GM23338 (cell line): ENCODE measurements at regions not wholly inside any gene's neighbourhood (a gene's known extent, or its start where the extent isn't known, plus 50 kb on each side); places are given as distances from the start of the nearest gene placed in this dataset.

Experiments used
- ATAC-seq: fragments of 200-7000 bp; cut with Tn5 transposase; 3 replicates; pipeline ENCODE4 v1.9.1; 2020
- DNase-seq: peaks from one replicate; pipeline ENCODE4 v3.0.0-alpha.2; 2015; ENCODE audit warnings: low spot score
- H2AFZ ChIP-seq: fragments of 200-600 bp; sonication (generic); 2 replicates; pipeline ENCODE4 v1.8.0; 2016; ENCODE audit warnings: antibody characterized with exemption, mild to moderate bottlenecking, moderate library complexity
- H3F3A ChIP-seq: fragments of 200-600 bp; sonication (generic); replicated peaks from 2 replicates; pipeline ENCODE4 v1.8.0; 2017; ENCODE audit warnings: antibody characterized with exemption, mixed run types, low read depth
- H3K27ac ChIP-seq: fragments of 200-600 bp; sonication (generic); 2 replicates; pipeline ENCODE4 v1.6.1; 2016; ENCODE audit warnings: low read depth
- H3K27me3 ChIP-seq: fragments of 200-600 bp; sonication (generic); 2 replicates; pipeline ENCODE4 v1.8.0; 2016; ENCODE audit warnings: mild to moderate bottlenecking, mixed run types, moderate library complexity; ENCODE audit not compliant: insufficient read depth
- H3K36me3 ChIP-seq: fragments of 200-600 bp; sonication (generic); 2 replicates; pipeline ENCODE4 v1.8.0; 2016; ENCODE audit warnings: mild to moderate bottlenecking; ENCODE audit not compliant: insufficient read depth
- H3K4me1 ChIP-seq: fragments of 200-600 bp; sonication (generic); 2 replicates; pipeline ENCODE4 v1.8.0; 2016; ENCODE audit warnings: mild to moderate bottlenecking, moderate library complexity; ENCODE audit not compliant: insufficient read depth
- H3K4me2 ChIP-seq: fragments of 200-600 bp; sonication (generic); 2 replicates; pipeline ENCODE4 v1.7.1; 2017; ENCODE audit warnings: mixed run types
- H3K4me3 ChIP-seq: fragments of 200-600 bp; sonication (generic); 2 replicates; pipeline ENCODE4 v1.6.1; 2016; ENCODE audit warnings: mixed run types
- H3K79me2 ChIP-seq: fragments of 200-600 bp; sonication (generic); replicated peaks from 2 replicates; pipeline ENCODE4 v1.8.0; 2017; ENCODE audit warnings: mild to moderate bottlenecking; ENCODE audit not compliant: insufficient read depth
- H3K9me2 ChIP-seq: fragments of 200-600 bp; sonication (generic); 2 replicates; pipeline ENCODE4 v1.8.0; 2017; ENCODE audit not compliant: insufficient read depth
- H4K20me1 ChIP-seq: fragments of 200-600 bp; sonication (generic); replicated peaks from 2 replicates; pipeline ENCODE4 v1.8.0; 2017; ENCODE audit warnings: mild to moderate bottlenecking; ENCODE audit not compliant: insufficient read depth
- H3K27ac Mint-ChIP-seq: 2 replicates; pipeline ENCODE4 v1.8.0; 2020; ENCODE audit warnings: inconsistent platforms, mild to moderate bottlenecking, moderate library complexity, mixed read lengths
- H3K27me3 Mint-ChIP-seq: 3 replicates; pipeline ENCODE4 v1.8.0; 2022; ENCODE audit warnings: low read depth, mild to moderate bottlenecking, moderate library complexity, mixed read lengths, inconsistent platforms; ENCODE audit not compliant: insufficient read depth, poor library complexity
- H3K36me3 Mint-ChIP-seq: 3 replicates; pipeline ENCODE4 v1.8.0; 2021; ENCODE audit warnings: low read depth, mild to moderate bottlenecking, inconsistent platforms, moderate library complexity, mixed read lengths
- H3K4me1 Mint-ChIP-seq: 3 replicates; pipeline ENCODE4 v1.8.0; 2020; ENCODE audit warnings: mild to moderate bottlenecking, inconsistent platforms, mixed read lengths
- H3K4me3 Mint-ChIP-seq: 3 replicates; pipeline ENCODE4 v1.8.0; 2021; ENCODE audit warnings: moderate library complexity, mild to moderate bottlenecking, inconsistent platforms, mixed read lengths
- H3K9me3 Mint-ChIP-seq: 3 replicates; pipeline ENCODE4 v1.8.0; 2020; ENCODE audit warnings: moderate library complexity, mild to moderate bottlenecking, inconsistent platforms, mixed read lengths
- CREB1 ChIP-seq: fragments of 250-450 bp; sonication (Bioruptor Pico); IDR thresholded peaks from 2 replicates; pipeline ENCODE4 v1.5.0; 2020; ENCODE audit warnings: low read depth, mild to moderate bottlenecking, moderate library complexity
- CTCF ChIP-seq, 2 experiments: fragments of 200-600 bp in 1 of 2; sonication (generic) in 1 of 2; conservative IDR thresholded peaks; 2 replicates each; pipeline versions ENCODE4 v1.5.1 to v1.6.1; 2016 to 2017; ENCODE audit warnings: antibody characterized with exemption in 2 of 2, low read depth in 2 of 2, mild to moderate bottlenecking in 2 of 2, moderate library complexity in 1 of 2
- ETS1 ChIP-seq: IDR thresholded peaks from 2 replicates; pipeline ENCODE4 v1.6.1; 2016; ENCODE audit warnings: antibody characterized with exemption
- EZH2 ChIP-seq: fragments of 200-600 bp; sonication (generic); IDR thresholded peaks from one replicate; pipeline ENCODE4 v1.8.0; 2017; ENCODE audit warnings: antibody characterized with exemption, mild to moderate bottlenecking, low read depth; ENCODE audit not compliant: unreplicated experiment
- EZH2phosphoT487 ChIP-seq: fragments of 200-600 bp; sonication (generic); IDR thresholded peaks from one replicate; pipeline ENCODE4 v1.8.1; 2018; ENCODE audit warnings: antibody characterized with exemption; ENCODE audit not compliant: unreplicated experiment
- JUNB ChIP-seq: IDR thresholded peaks from one replicate; pipeline ENCODE4 v1.6.1; 2016; ENCODE audit warnings: antibody characterized with exemption; ENCODE audit not compliant: unreplicated experiment
- NANOG ChIP-seq: IDR thresholded peaks from 2 replicates; pipeline ENCODE4 v1.6.1; 2016; ENCODE audit warnings: antibody characterized with exemption, borderline replicate concordance
- STAT1 ChIP-seq: IDR thresholded peaks from one replicate; pipeline ENCODE4 v1.6.1; 2016; ENCODE audit warnings: antibody characterized with exemption; ENCODE audit not compliant: unreplicated experiment
- ZNF114 ChIP-seq: fragments of 250-450 bp; sonication (Bioruptor Pico); IDR thresholded peaks from 2 replicates; pipeline ENCODE4 v1.5.0; 2020; ENCODE audit warnings: mild to moderate bottlenecking, moderate library complexity
- ZNF331 ChIP-seq: fragments of 250-450 bp; sonication (Bioruptor Pico); IDR thresholded peaks from 2 replicates; pipeline ENCODE4 v1.5.0; 2020; ENCODE audit warnings: low read depth, mild to moderate bottlenecking, moderate library complexity

- no peak for TF ChIP-seq ETS1
- no peak for TF ChIP-seq ZNF114
- no peak for TF ChIP-seq NANOG
- TF ChIP-seq STAT1 = no peak
- TF ChIP-seq EZH2phosphoT487 = no peak
- no peak for TF ChIP-seq EZH2
- TF ChIP-seq CTCF (conservative IDR thresholded peaks at IDR 0.05; ENCODE audit: low read depth in 2 of 2) = no peak
These were observed 59.9 kb upstream of the RAB12 start (continued) for GRCh38 chr18:8549254-8549757.

GRCh38 chr18:8552151-8552550 lies 57.1 kb upstream of the RAB12 start:
- no peaks in the 10 kb centered on the region for H3K36me3 Mint-ChIP-seq
- no peak overlapping the region for H3K4me3 ChIP-seq
- H3K9me3 Mint-ChIP-seq = no peaks in the 10 kb centered on the region; the same call in 2 of the 3 replicates
- H3K4me2 ChIP-seq = no peak overlapping the region
- no peaks in the 10 kb centered on the region for H3K9me2 ChIP-seq
- no peaks in the 10 kb centered on the region for H3K79me2 ChIP-seq
- H3K4me1 ChIP-seq = no peaks in the 10 kb centered on the region; the same call in 1 of the 2 replicates
- H3K4me3 Mint-ChIP-seq = no peak overlapping the region
- H3K27me3 ChIP-seq = no peaks in the 10 kb centered on the region
- TF ChIP-seq ZNF114 = no peak
- no peak for TF ChIP-seq EZH2
- TF ChIP-seq JUNB = no peak
- no peak for TF ChIP-seq ZNF331 (CRISPR knock-in tag)
- no peak for TF ChIP-seq CTCF (conservative IDR thresholded peaks at IDR 0.05; ENCODE audit: low read depth in 2 of 2)
- no peak for TF ChIP-seq ETS1
- no peak for TF ChIP-seq CREB1 (CRISPR knock-in tag)
- TF ChIP-seq STAT1 = no peak
- peaks cover 7% of the 10 kb centered on the region for H3K27me3 Mint-ChIP-seq
- no peak overlapping the region for H3K27ac ChIP-seq
- H2AFZ ChIP-seq = no peak overlapping the region
- ATAC-seq (no peak), DNase-seq (no peak)
- H4K20me1 ChIP-seq = no peaks in the 10 kb centered on the region
- H3F3A ChIP-seq = no peaks in the 10 kb centered on the region
- H3K36me3 ChIP-seq = no peaks in the 10 kb centered on the region
- peaks cover 20% of the 10 kb centered on the region for H3K4me1 Mint-ChIP-seq
- H3K27ac Mint-ChIP-seq = no peak overlapping the region
